CD4-positive, alpha-beta T cell treated with Interleukin-10 for 1 hour (primary cell): ENCODE measurements at regions not wholly inside any gene's neighbourhood (a gene's known extent, or its start where the extent isn't known, plus 50 kb on each side); places are given as distances from the start of the nearest gene placed in this dataset.
"Not testable (repeated sequence)": the region's sequence is repeated elsewhere in the genome, so short reads cannot be mapped to it uniquely, and the experiment has no call there.

ENCODE experiments used
- DNase-seq: peaks from one replicate; pipeline ENCODE4 v3.0.0-alpha.2; 2020

DNA sequence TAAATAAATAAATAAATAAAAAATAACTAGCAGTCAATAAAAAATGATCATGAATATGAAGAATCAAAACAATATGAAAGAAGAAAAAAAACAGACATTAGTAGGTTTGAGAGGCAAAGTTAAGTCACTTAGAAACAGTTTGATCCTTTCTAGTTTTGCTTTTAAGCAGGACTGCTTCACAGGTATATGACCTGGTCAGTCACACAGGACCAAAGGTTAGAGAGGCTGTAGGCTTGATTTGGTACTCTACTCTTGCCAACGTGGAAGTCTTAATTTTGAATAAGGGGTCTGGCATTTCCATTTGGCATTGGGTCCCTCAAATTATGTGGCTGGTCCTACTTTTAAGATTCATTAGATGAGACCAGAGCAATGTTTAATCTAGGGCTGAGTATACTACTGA, 441.7 kb upstream of the NECTIN3 start:
- DNase-seq: no peak

GRCh38 chr3:110644203-110644602, 427.4 kb upstream of the NECTIN3 start:
- DNase-seq: no peak

GRCh38 chr3:110646055-110646454, 425.6 kb upstream of the NECTIN3 start:
- no peak for DNase-seq

- no peak for DNase-seq
These were observed 425.1 kb upstream of the NECTIN3 start for GRCh38 chr3:110646496-110646895.

DNA sequence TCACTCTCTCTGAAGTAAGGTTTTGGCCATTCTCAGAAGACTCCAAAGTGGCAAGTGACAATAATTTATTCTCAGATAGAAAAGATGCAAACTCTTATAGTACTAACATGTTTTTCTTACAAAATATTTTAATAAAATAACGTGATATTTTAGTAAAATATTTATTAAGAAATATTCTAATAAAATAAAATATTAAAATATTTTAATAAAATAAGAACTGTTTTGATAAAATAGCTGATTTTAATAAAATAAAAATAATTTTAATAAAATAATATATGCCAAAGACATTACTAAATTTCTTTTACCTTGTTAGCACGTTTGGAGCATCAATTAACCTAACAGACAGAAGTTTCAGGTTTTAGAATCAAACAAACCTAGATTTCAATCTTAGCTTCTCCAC, 424.0 kb upstream of the NECTIN3 start:
- no peak for DNase-seq

GRCh38 chr3:110650741-110651140, 420.9 kb upstream of the NECTIN3 start:
- DNase-seq: no peak

DNA sequence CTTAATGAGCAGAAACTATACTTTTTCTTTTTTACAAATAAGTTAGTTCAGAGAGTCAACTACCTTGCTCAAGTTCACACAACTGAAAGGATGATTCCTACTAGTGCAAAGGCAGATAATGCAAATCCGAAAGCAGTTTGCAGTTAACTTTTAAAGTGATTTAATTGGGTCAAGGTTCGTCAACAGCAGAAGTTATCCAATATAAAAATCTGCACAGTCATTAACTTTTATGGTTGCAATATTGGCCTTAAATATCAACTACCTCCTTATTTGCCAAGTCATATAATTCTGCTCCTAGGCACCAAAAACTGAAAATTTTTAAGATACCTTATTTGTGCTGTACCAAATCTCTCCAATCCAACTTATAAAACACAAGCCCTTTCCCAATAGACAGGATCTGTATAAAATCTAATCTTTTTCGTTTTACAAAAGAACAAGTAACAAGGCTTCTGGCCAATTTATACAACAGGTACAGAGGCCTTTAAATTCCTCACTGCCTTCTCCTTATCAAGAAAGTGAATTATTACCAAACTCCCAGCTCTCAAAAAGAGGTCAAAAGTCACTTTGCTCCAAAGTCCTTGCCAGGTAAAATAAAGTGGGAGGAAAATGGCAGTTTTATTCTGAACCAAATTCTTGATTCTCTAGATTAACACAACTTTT, 416.6 kb upstream of the NECTIN3 start:
- no peak for DNase-seq

DNA sequence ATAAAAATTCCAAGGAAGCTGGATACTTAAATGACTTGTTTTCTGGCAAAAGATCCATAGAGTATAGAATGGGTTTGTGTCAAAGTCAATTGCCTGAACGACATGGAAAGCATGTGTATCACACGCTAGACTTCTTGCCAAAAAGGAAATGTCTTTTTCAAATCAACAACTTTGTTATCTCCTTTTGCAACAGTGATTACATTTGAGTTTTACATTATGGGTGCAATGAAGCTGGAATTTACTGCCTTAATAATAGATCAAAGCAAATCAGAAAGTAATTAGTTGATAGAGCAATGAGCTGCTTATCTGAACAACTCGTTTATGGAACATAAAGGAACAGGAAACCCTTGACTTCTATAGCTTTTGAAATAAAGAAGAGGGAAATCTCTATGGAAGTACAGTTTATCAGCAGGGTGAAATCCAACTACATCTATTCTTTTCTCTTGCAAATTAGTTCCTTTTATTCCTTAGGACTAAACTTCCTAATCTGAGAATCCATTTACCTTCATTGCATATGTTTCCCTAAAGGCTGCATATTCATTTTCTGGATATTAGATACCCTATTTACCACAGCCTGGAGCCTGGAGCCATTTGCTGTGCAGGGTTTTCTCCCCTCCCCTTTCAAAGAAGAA, 415.1 kb upstream of the NECTIN3 start:
- DNase-seq: no peak

DNA sequence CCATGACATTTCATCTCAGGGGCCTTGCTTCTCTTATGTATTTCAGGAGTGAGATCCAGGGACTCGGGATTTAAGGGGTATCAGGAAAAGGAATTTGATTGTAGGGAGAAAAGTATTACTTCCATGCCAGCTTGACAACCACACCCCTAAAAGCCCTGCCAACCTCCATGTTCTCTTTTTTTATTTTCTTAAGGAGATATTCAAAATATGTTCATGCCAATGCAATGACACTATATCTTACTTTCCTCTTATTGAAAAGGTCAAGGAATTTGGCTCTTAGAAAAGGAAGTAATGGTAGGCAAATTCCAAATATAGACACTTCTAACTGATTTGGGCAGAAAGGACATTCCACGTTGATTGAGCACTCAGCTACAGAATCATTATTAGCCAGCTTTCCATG, 407.5 kb upstream of the NECTIN3 start:
- DNase-seq: no peak

DNA sequence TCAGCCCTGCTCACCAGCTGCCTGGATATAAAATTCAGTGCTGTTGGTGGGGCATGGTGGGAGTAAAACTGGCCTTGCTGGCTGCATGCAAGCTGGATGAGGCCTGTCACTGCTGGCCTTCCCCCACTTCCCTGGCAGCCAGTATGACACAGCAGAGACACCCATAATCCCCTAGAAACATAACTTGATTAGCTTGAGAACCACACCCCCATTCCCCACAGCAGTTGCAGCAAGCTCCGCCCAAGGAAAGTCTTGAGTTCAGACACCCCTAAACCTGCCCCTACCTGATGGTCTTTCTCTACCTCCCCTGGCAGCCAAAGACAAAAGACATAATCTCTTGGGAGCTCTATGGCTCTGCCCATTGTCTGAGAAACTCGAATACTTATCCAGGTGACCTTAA, 405.1 kb upstream of the NECTIN3 start:
- no peak for DNase-seq

GRCh38 chr3:110667216-110667615, 404.4 kb upstream of the NECTIN3 start:
- no peak for DNase-seq

GRCh38 chr3:110670407-110670806, 401.2 kb upstream of the NECTIN3 start:
- no peak for DNase-seq

- no peak for DNase-seq
These were observed 394.1 kb upstream of the NECTIN3 start for GRCh38 chr3:110677506-110677905.

- DNase-seq: no peak
These were observed 392.3 kb upstream of the NECTIN3 start for GRCh38 chr3:110679285-110679684.

DNA sequence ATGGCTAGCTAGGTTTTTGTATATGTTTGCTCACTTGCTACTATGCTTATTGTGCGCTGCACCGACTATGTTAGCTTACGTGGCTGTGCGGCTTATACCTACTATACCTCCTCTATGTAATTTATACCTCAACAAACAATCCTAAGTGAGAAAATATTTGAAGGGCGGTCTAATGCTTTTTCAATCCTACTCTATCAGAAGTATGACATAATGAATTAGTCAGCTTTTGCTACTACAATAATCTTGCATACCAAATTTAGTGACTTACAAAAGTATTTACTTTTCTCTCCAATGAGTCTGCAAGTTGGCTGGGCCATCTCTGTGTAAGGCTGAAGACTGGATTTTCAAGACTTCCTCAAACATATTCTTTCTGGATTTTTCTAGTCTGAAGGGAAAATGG, 391.2 kb upstream of the NECTIN3 start:
- DNase-seq: no peak

DNA sequence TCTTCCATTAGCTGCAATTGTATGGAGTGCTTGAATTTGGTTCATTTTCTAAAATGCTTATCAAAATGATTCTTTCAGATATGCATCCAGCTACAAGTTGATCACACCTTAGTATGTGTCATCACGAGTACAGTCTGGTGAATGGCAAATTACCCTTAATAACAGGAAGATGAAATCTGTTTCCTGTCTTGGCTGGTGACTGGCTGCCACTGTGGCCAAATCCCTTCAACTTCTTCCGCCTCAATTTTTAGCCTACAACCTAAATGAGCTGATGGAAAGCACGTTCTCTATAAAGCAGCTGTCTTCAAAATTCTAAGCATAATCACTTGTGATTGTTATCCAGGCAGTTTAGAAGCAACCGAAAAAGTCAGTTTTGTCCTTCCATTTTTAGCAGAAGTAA, 387.1 kb upstream of the NECTIN3 start:
- no peak for DNase-seq

DNA sequence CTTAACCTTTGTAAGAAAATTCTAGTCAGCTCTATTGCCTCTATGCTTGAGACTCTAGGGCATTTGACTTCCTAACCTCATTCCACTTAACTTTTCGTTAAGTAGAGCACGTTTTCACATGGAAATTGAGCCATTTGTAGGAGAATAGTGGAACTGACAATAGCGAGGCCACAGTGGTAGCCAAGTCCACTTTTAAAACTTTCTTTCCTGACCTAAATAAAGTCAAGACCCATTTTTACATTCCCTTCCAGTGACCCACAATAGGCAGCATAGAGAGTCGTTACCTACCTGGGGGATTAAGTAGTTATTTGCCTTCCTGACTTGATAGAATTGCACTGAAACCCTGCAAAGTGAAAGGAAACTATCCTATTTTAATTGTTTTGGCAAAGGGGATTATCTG, 386.0 kb upstream of the NECTIN3 start:
- DNase-seq: no peak

GRCh38 chr3:110686701-110687100, 384.9 kb upstream of the NECTIN3 start:
- no peak for DNase-seq

DNA sequence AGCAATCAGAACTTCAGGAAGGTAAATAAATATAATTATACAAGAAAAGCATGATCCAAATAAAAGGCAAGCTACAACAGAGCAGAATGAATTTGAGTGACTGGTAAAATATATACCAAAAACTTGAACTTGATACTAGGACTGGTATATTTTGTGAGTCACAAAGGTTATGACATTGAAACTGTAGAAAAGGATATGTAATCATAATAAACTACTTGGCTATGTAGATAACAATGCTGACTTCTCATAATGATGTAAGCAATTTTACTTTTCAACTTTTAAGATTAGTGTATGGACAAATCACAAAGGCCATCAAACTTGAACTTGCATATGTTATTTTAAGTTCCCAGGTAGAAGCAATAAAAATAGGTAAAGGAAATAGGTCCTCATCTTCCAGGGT, 384.5 kb upstream of the NECTIN3 start:
- no peak for DNase-seq

DNA sequence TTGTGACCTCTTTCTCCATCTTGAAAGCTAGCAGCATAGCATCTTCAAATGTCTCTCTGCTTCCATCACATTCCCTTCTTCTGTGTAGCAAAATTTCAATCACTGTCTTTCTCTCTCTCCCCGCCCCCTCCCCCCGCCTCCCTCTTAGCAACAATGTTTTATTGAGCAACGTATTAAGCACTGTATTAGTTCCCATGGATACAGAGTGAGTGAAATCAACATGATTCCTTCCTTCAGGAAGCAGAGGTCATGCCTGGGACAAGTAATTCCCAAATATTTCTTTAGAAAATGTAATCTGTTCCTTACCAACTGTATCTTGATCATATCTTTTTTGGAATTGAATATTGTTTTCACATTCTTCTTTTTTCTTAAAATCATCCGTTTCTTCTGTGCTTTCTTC, 373.7 kb upstream of the NECTIN3 start:
- no peak for DNase-seq

GRCh38 chr3:110704332-110704731, 367.3 kb upstream of the NECTIN3 start:
- not testable (repeated sequence) for DNase-seq

- DNase-seq: no peak
These were observed 363.5 kb upstream of the NECTIN3 start for GRCh38 chr3:110708156-110708555.

DNA sequence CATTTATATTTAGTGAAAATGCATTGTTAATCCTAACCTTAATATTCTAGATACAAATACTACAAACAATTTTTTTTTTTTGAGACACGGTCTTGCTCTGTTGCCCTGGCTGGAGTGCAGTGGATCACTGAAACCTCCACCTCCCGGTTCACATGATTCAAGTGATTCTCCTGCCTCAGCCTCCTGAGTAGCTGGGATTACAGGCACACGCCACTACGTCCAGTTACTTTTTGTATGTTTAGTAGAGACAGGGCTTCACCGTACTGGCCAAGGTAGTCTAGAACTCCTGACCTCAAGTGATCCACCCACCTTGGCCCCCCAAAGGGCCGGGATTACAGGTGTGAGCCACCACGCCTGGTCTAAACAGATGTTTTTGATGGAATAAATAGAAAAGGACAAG, 361.5 kb upstream of the NECTIN3 start:
- no peak for DNase-seq

DNA sequence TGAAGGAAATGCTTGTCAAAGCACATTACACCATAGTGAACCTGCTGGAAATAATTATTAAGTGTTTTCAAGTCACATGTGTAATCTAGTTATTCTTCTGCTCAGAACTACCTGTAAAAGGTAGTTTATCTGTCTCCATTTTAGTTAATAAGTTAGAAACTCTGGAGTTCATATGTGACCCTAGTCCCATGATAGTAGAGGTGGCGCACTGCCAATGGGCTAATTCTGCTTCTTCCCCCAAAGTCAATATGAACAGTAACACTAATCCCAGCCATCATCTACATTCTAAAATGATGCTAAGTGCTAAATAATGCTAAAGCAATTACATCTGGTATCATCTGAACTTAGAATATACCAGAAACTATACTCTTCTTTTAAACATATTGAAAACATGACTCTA, 361.0 kb upstream of the NECTIN3 start:
- DNase-seq: no peak
